PC-3 (cell line): ENCODE measurements at regions not wholly inside any gene's neighbourhood (a gene's known extent, or its start where the extent isn't known, plus 50 kb on each side); places are given as distances from the start of the nearest gene placed in this dataset.

Source experiments
- EZH2 ChIP-seq: fragments of 300-600 bp; sonication (generic); IDR thresholded peaks from one replicate; pipeline ENCODE4 v1.6.1; 2017; ENCODE audit warnings: antibody characterized with exemption, mild to moderate bottlenecking, low read length; ENCODE audit not compliant: unreplicated experiment
- TF ChIP-seq, protein P1 (sequence below): fragments of 300-600 bp; sonication (generic); conservative IDR thresholded peaks from 2 replicates; pipeline ENCODE4 v1.5.1; 2017; ENCODE audit warnings: antibody characterized with exemption, low read depth, mild to moderate bottlenecking, low read length

DNA sequence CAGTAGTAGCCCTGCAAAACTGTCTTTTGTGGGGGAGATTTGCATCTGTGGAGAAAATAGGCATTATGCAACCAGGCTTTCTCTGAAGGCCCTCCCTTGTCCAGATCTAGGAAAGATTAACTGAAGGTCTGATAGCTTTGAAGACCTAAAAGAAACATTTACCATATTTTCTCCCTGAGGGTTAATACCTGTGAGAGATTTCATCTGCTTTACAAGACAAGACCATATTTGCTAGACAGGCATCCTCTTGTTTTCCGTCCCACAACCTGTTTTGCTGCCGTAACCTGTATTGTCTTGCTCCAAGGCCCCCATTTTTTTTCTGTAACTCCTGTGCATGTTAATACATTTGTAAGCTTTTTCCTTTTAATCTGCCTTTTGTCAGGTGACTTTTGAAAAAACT, 1985.2 kb upstream of the CDH9 start:
- TF ChIP-seq, protein P1, sequence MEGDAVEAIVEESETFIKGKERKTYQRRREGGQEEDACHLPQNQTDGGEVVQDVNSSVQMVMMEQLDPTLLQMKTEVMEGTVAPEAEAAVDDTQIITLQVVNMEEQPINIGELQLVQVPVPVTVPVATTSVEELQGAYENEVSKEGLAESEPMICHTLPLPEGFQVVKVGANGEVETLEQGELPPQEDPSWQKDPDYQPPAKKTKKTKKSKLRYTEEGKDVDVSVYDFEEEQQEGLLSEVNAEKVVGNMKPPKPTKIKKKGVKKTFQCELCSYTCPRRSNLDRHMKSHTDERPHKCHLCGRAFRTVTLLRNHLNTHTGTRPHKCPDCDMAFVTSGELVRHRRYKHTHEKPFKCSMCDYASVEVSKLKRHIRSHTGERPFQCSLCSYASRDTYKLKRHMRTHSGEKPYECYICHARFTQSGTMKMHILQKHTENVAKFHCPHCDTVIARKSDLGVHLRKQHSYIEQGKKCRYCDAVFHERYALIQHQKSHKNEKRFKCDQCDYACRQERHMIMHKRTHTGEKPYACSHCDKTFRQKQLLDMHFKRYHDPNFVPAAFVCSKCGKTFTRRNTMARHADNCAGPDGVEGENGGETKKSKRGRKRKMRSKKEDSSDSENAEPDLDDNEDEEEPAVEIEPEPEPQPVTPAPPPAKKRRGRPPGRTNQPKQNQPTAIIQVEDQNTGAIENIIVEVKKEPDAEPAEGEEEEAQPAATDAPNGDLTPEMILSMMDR, result no peak
- no peak for TF ChIP-seq EZH2
